Activated naive CD8-positive, alpha-beta T cell treated with anti-CD3 and anti-CD28 coated beads, Interleukin-2, amount 50 U/mL, for 24 hours (primary cell): ENCODE measurements at regions not wholly inside any gene's neighbourhood (a gene's known extent, or its start where the extent isn't known, plus 50 kb on each side); places are given as distances from the start of the nearest gene placed in this dataset.
A peak's percentile ranks its signal among the peaks of the same experiment; 100 is the strongest.

Experiments
- ATAC-seq: fragments of 150-1000 bp; cut with Tn5 transposase; one replicate; pipeline ENCODE4 v1.10.0; 2021
- DNase-seq: peaks from one replicate; pipeline ENCODE4 v3.0.0; 2021
- H3K27ac Mint-ChIP-seq: one replicate; pipeline ENCODE4 v1.8.0; 2021; ENCODE audit warnings: mild to moderate bottlenecking, mixed read lengths
- H3K27me3 Mint-ChIP-seq: one replicate; pipeline ENCODE4 v1.8.0; 2021; ENCODE audit warnings: mixed read lengths
- H3K36me3 Mint-ChIP-seq: one replicate; pipeline ENCODE4 v1.8.0; 2021; ENCODE audit warnings: low read depth, mixed read lengths
- H3K4me1 Mint-ChIP-seq: one replicate; pipeline ENCODE4 v1.8.0; 2021; ENCODE audit warnings: mixed read lengths
- H3K4me3 Mint-ChIP-seq: one replicate; pipeline ENCODE4 v1.8.0; 2021; ENCODE audit warnings: mild to moderate bottlenecking, moderate library complexity, mixed read lengths
- H3K9me3 Mint-ChIP-seq: one replicate; pipeline ENCODE4 v1.8.0; 2021; ENCODE audit warnings: mixed read lengths

GRCh38 chr12:54129028-54129903 lies 59.5 kb downstream of the SMUG1 start:
- no peak for DNase-seq
- H3K36me3 Mint-ChIP-seq: no peaks in the 10 kb centered on the region
- H3K27me3 Mint-ChIP-seq: peaks cover 40% of the 10 kb centered on the region
- H3K9me3 Mint-ChIP-seq: no peaks in the 10 kb centered on the region
- H3K4me1 Mint-ChIP-seq: peaks cover 10% of the 10 kb centered on the region
- no peak overlapping the region for H3K27ac Mint-ChIP-seq
- peak; percentile 14 for ATAC-seq
- no peak overlapping the region for H3K4me3 Mint-ChIP-seq
